HCT116 (cell line): ENCODE measurements at regions not wholly inside any gene's neighbourhood (a gene's known extent, or its start where the extent isn't known, plus 50 kb on each side); places are given as distances from the start of the nearest gene placed in this dataset.

ENCODE experiments used
- CEBPB ChIP-seq: IDR thresholded peaks from 2 replicates; pipeline ENCODE4 v1.6.1; 2012; ENCODE audit warnings: low read depth
- EGR1 ChIP-seq: IDR thresholded peaks from 2 replicates; pipeline ENCODE4 v1.6.1; 2012; ENCODE audit warnings: low read depth
- EZH2 ChIP-seq: fragments of 200-600 bp; sonication (generic); IDR thresholded peaks from 2 replicates; pipeline ENCODE4 v1.6.1; 2017; ENCODE audit warnings: antibody characterized with exemption, mixed run types
- EZH2phosphoT487 ChIP-seq: fragments of 200-600 bp; IDR thresholded peaks from 2 replicates; pipeline ENCODE4 v1.6.1; 2018; ENCODE audit warnings: antibody characterized with exemption, borderline replicate concordance
- POLR2A ChIP-seq: IDR thresholded peaks from 2 replicates; pipeline ENCODE4 v1.7.0; 2011; ENCODE audit warnings: borderline replicate concordance; ENCODE audit not compliant: insufficient read depth, insufficient read length; ENCODE audit errors: extremely low read depth
- POLR2AphosphoS5 ChIP-seq: IDR thresholded peaks from 2 replicates; pipeline ENCODE4 v1.6.1; 2011; ENCODE audit warnings: mild to moderate bottlenecking, low read depth, low read length, moderate library complexity
- SP1 ChIP-seq: IDR thresholded peaks from 2 replicates; pipeline ENCODE4 v1.6.1; 2012; ENCODE audit warnings: low read depth
- SRF ChIP-seq: IDR thresholded peaks from 2 replicates; pipeline ENCODE4 v1.6.1; 2012; ENCODE audit warnings: low read depth
- ZFX ChIP-seq: fragments of 450-650 bp; IDR thresholded peaks from 2 replicates; pipeline ENCODE4 v1.6.1; 2017
- ZNF274 ChIP-seq: fragments of 200-500 bp; sonication (Bioruptor generic); IDR thresholded peaks from 2 replicates; pipeline ENCODE4 v1.6.1; 2014; ENCODE audit warnings: mild to moderate bottlenecking, low read depth, low read length, inconsistent platforms
- TF ChIP-seq, protein P1 (sequence below), 3 experiments: fragments of 200-600 bp in 1 of 3; sonication (generic) in 1 of 3; IDR thresholded peaks in 2 of 3; conservative IDR thresholded peaks in 1 of 3; 2 replicates each; pipeline ENCODE4 v1.5.1; 2012 to 2017; ENCODE audit warnings: low read depth in 2 of 3, low read length in 2 of 3, antibody characterized with exemption in 1 of 3, borderline replicate concordance in 1 of 3, control low read depth in 1 of 3, mild to moderate bottlenecking in 1 of 3, mixed read lengths in 1 of 3, mixed run types in 1 of 3, moderate library complexity in 1 of 3; ENCODE audit not compliant: insufficient read depth in 1 of 3

DNA sequence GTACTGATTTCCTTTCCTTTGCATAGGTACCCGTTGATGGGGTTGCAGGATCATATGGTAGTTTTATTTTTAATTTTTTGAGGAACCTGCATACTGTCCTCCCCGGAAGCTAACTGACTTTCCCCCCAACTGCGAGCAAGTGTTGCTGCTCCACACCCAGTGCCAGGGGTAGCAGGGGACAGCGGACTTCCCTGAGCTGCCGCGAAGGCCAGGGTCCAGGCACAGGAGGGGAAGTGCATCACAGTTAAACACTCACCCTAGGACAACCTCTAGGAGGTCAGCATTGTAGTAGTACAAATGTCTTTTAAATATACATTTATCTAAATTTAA is 201.7 kb downstream of the NPIPB11 start:
- TF ChIP-seq EZH2: no peak
- TF ChIP-seq, protein P1, sequence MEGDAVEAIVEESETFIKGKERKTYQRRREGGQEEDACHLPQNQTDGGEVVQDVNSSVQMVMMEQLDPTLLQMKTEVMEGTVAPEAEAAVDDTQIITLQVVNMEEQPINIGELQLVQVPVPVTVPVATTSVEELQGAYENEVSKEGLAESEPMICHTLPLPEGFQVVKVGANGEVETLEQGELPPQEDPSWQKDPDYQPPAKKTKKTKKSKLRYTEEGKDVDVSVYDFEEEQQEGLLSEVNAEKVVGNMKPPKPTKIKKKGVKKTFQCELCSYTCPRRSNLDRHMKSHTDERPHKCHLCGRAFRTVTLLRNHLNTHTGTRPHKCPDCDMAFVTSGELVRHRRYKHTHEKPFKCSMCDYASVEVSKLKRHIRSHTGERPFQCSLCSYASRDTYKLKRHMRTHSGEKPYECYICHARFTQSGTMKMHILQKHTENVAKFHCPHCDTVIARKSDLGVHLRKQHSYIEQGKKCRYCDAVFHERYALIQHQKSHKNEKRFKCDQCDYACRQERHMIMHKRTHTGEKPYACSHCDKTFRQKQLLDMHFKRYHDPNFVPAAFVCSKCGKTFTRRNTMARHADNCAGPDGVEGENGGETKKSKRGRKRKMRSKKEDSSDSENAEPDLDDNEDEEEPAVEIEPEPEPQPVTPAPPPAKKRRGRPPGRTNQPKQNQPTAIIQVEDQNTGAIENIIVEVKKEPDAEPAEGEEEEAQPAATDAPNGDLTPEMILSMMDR (IDR thresholded peaks at IDR 0.05 in 2 of 3, conservative IDR thresholded peaks at IDR 0.05 in 1 of 3; ENCODE audit: borderline replicate concordance in 1 of 3, insufficient read depth in 1 of 3, low read depth in 2 of 3, low read length in 2 of 3): no peak
- TF ChIP-seq POLR2A: no peak
- TF ChIP-seq SP1: no peak
- no peak for TF ChIP-seq CEBPB
- TF ChIP-seq ZNF274: no peak
- TF ChIP-seq SRF: no peak
- no peak for TF ChIP-seq POLR2AphosphoS5
- no peak for TF ChIP-seq EZH2phosphoT487
- no peak for TF ChIP-seq EGR1
- no peak for TF ChIP-seq ZFX
